Body of pancreas (tissue), 4 donors: ENCODE measurements at regions not wholly inside any gene's neighbourhood (a gene's known extent, or its start where the extent isn't known, plus 50 kb on each side); places are given as distances from the start of the nearest gene placed in this dataset.

Experiments
- CTCF ChIP-seq, 7 experiments: fragments of 450-650 bp in 4 of 7; fragments of 200-600 bp in 3 of 7; sonication (generic) in 3 of 7; IDR thresholded peaks; one replicate each; pipeline ENCODE4 v1.5.1; 2016 to 2019; ENCODE audit warnings: antibody characterized with exemption in 7 of 7
- POLR2A ChIP-seq, 3 donors: fragments of 450-650 bp; IDR thresholded peaks; one replicate each; pipeline ENCODE4 v1.6.1; 2016; ENCODE audit warnings: antibody characterized with exemption in 3 of 3, mild to moderate bottlenecking in 2 of 3

DNA sequence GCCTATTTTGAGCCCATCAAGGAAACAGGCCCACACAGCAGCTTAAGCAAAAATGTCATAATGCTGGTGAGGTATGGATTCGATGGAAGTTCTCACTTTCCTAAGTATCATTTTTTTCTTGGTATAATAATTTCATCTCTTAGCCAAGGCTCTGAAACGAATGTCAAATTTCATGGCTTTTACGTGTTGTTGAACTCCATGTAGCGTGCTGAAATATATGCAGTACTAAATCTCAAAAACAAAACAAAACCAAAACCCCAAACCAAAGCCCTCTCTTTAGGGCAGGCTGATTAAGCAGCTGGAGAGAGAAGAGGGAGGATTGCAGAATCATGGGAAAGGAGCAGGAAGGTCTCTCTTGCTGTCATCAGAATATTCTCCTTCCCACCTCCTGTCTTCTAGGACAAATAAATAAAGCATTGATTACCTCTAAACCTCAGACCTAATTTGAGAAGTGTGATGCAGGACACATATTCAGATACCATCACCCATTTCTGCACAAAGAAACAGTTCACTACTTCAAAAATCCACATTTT, 58.3 kb downstream of the TMEM174 start:
- no peak for TF ChIP-seq CTCF (IDR thresholded peaks at IDR 0.05)
- TF ChIP-seq POLR2A (IDR thresholded peaks at IDR 0.05): no peak
